ENCODE measurements at regions not wholly inside any gene's neighbourhood (a gene's known extent, or its start where the extent isn't known, plus 50 kb on each side); places are given as distances from the start of the nearest gene placed in this dataset.

DNA sequence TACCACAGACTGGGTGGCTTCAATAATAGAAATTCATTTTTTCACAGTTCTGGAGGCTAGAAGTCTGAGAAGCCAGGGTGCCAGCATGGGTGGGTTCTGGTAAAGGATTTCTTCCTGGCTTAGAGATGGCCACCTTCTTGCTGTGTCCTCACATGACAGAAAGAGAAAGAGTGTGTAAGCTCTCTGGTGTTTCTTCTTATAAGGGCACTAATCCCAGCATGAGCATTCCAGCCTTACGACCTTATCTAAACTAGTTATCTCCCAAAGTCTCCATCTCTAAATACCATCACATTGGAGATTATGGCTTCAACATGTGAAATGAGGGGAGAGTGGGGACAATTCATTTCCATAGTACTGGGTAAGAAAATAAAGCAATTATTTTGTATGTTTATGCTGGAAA is 226.5 kb upstream of the TUSC1 start:
- H2BK12ac ChIP-seq (ENCODE audit: low read length): no peak overlapping the region
- no peak overlapping the region for H3K18ac ChIP-seq (ENCODE audit: low read length)
- H3K23ac ChIP-seq (ENCODE audit: low read depth, low read length, poor library complexity): no peak overlapping the region
- no peaks in the 10 kb centered on the region for H3K9me3 ChIP-seq (replicated peaks in 1 of 2; ENCODE audit: control insufficient read depth in 2 of 2, insufficient read depth in 1 of 2, low read depth in 1 of 2, low read length in 2 of 2)
- no CpG with 5 or more reads among the region's 1 CpG for WGBS, 2 donors (ENCODE audit: extremely low coverage in 2 of 2, insufficient read length in 2 of 2, insufficient replicate concordance in 1 of 2)
- no peaks in the 10 kb centered on the region for H3K27me3 ChIP-seq (ENCODE audit: control insufficient read depth in 3 of 3, insufficient read depth in 3 of 3, low read depth in 1 of 3, low read length in 3 of 3)
- no peak overlapping the region for H2AK5ac ChIP-seq (ENCODE audit: low read depth, low read length)
- no peak overlapping the region for H3K14ac ChIP-seq (ENCODE audit: low read length)
- no peak overlapping the region for H2BK5ac ChIP-seq (ENCODE audit: low read length)
- H3K4me2 ChIP-seq (ENCODE audit: insufficient read depth, low read length, poor library complexity, severe bottlenecking): no peak overlapping the region
- DNase-seq (ENCODE audit: low spot score): no peak
- H2BK15ac ChIP-seq (ENCODE audit: low read length): no peak overlapping the region
- H3K4me1 ChIP-seq (ENCODE audit: control insufficient read depth in 2 of 2, insufficient read depth in 1 of 2, low read depth in 1 of 2, low read length in 2 of 2): no peaks in the 10 kb centered on the region
- H2AFZ ChIP-seq (ENCODE audit: low read length): no peak overlapping the region
- no peak overlapping the region for H2BK120ac ChIP-seq (ENCODE audit: low read depth, low read length)
- no peak overlapping the region for H3K4me3 ChIP-seq (ENCODE audit: low read length in 2 of 2)
- H3K4ac ChIP-seq (ENCODE audit: low read length): no peak overlapping the region
- H3K79me1 ChIP-seq (ENCODE audit: low read depth, low read length): no peaks in the 10 kb centered on the region
- no peak overlapping the region for H4K91ac ChIP-seq (ENCODE audit: low read depth, low read length, poor library complexity)
- H4K8ac ChIP-seq (ENCODE audit: low read depth, low read length): no peak overlapping the region
- no peaks in the 10 kb centered on the region for H3K36me3 ChIP-seq (replicated peaks in 1 of 2; ENCODE audit: control insufficient read depth in 2 of 2, insufficient read depth in 2 of 2, low read length in 2 of 2)
- H3K9ac ChIP-seq (ENCODE audit: low read depth, low read length, poor library complexity): no peak overlapping the region
- no peak overlapping the region for H3K27ac ChIP-seq (replicated peaks; ENCODE audit: low read length)

DNA sequence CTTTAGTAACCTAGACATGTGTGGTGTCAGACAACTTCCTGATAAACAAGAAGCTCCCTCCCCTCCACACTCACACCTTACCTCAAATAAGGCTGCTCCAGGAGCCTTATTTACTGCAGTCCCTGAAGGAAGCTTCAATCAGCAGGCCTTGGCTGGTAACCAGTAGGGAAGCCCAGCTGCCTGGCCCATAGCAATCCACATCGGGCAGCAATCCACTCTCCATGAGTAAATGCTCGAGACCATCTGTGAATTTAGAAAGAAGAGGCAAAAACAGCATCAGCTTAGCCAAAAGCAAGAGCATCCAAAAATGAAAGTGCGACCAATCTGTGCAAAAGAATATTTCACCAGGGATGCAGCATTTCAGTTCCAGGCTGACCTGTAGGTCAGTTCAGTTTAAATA is 213.3 kb upstream of the TUSC1 start:
- H3K27ac ChIP-seq (replicated peaks; ENCODE audit: low read length): no peak overlapping the region
- no peak overlapping the region for H2AFZ ChIP-seq (ENCODE audit: low read length)
- no peak overlapping the region for H3K23ac ChIP-seq (ENCODE audit: low read depth, low read length, poor library complexity)
- H3K27me3 ChIP-seq (ENCODE audit: control insufficient read depth in 3 of 3, insufficient read depth in 3 of 3, low read depth in 1 of 3, low read length in 3 of 3): no peaks in the 10 kb centered on the region
- H4K91ac ChIP-seq (ENCODE audit: low read depth, low read length, poor library complexity): no peak overlapping the region
- no peak overlapping the region for H3K4me3 ChIP-seq (ENCODE audit: low read length in 2 of 2)
- H2BK15ac ChIP-seq (ENCODE audit: low read length): no peak overlapping the region
- H2BK5ac ChIP-seq (ENCODE audit: low read length): no peak overlapping the region
- no peaks in the 10 kb centered on the region for H3K9me3 ChIP-seq (replicated peaks in 1 of 2; ENCODE audit: control insufficient read depth in 2 of 2, insufficient read depth in 1 of 2, low read depth in 1 of 2, low read length in 2 of 2)
- H2BK12ac ChIP-seq (ENCODE audit: low read length): no peak overlapping the region
- no peak for DNase-seq (ENCODE audit: low spot score)
- WGBS, 2 donors (ENCODE audit: extremely low coverage in 2 of 2, insufficient read length in 2 of 2, insufficient replicate concordance in 1 of 2): no CpG with 5 or more reads among the region's 3 CpGs
- no peak overlapping the region for H3K9ac ChIP-seq (ENCODE audit: low read depth, low read length, poor library complexity)
- no peak overlapping the region for H3K18ac ChIP-seq (ENCODE audit: low read length)
- H3K4me1 ChIP-seq (ENCODE audit: control insufficient read depth in 2 of 2, insufficient read depth in 1 of 2, low read depth in 1 of 2, low read length in 2 of 2): no peaks in the 10 kb centered on the region
- H3K4ac ChIP-seq (ENCODE audit: low read length): no peak overlapping the region
- no peaks in the 10 kb centered on the region for H3K36me3 ChIP-seq (replicated peaks in 1 of 2; ENCODE audit: control insufficient read depth in 2 of 2, insufficient read depth in 2 of 2, low read length in 2 of 2)
- H3K4me2 ChIP-seq (ENCODE audit: insufficient read depth, low read length, poor library complexity, severe bottlenecking): no peak overlapping the region
- H2AK5ac ChIP-seq (ENCODE audit: low read depth, low read length): no peak overlapping the region
- no peak overlapping the region for H4K8ac ChIP-seq (ENCODE audit: low read depth, low read length)
- no peaks in the 10 kb centered on the region for H3K79me1 ChIP-seq (ENCODE audit: low read depth, low read length)
- H3K14ac ChIP-seq (ENCODE audit: low read length): no peak overlapping the region
- H2BK120ac ChIP-seq (ENCODE audit: low read depth, low read length): no peak overlapping the region

DNA sequence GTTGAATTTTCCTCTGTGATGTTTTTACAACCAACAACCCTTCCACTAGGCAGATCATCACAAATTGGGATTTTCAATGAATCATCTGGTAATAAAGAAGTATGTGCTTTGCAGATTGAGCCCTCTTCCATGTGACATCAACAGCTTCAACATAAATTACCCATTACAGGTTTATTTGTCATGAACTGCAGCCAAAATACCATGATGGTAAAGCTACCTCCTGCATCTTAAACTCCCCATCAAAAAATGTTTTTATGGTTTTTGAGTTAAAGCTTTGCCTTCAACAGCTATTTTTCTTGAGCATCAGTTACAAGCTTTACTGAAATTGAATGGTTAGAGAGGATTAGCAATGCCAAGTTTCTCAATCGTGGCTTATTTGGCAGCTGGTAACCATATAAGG is 211.4 kb upstream of the TUSC1 start:
- H2AFZ ChIP-seq (ENCODE audit: low read length): no peak overlapping the region
- H3K9ac ChIP-seq (ENCODE audit: low read depth, low read length, poor library complexity): no peak overlapping the region
- H2AK5ac ChIP-seq (ENCODE audit: low read depth, low read length): no peak overlapping the region
- H3K36me3 ChIP-seq (replicated peaks in 1 of 2; ENCODE audit: control insufficient read depth in 2 of 2, insufficient read depth in 2 of 2, low read length in 2 of 2): no peaks in the 10 kb centered on the region
- DNase-seq (ENCODE audit: low spot score): no peak
- H4K91ac ChIP-seq (ENCODE audit: low read depth, low read length, poor library complexity): no peak overlapping the region
- no peaks in the 10 kb centered on the region for H3K27me3 ChIP-seq (ENCODE audit: control insufficient read depth in 3 of 3, insufficient read depth in 3 of 3, low read depth in 1 of 3, low read length in 3 of 3)
- no peaks in the 10 kb centered on the region for H3K79me1 ChIP-seq (ENCODE audit: low read depth, low read length)
- no CpG with 5 or more reads among the region's 1 CpG for WGBS, 2 donors (ENCODE audit: extremely low coverage in 2 of 2, insufficient read length in 2 of 2, insufficient replicate concordance in 1 of 2)
- no peak overlapping the region for H3K14ac ChIP-seq (ENCODE audit: low read length)
- no peak overlapping the region for H3K27ac ChIP-seq (replicated peaks; ENCODE audit: low read length)
- no peak overlapping the region for H2BK5ac ChIP-seq (ENCODE audit: low read length)
- H3K4ac ChIP-seq (ENCODE audit: low read length): no peak overlapping the region
- H3K4me1 ChIP-seq (ENCODE audit: control insufficient read depth in 2 of 2, insufficient read depth in 1 of 2, low read depth in 1 of 2, low read length in 2 of 2): no peaks in the 10 kb centered on the region
- no peak overlapping the region for H3K4me3 ChIP-seq (ENCODE audit: low read length in 2 of 2)
- H3K4me2 ChIP-seq (ENCODE audit: insufficient read depth, low read length, poor library complexity, severe bottlenecking): no peak overlapping the region
- H3K18ac ChIP-seq (ENCODE audit: low read length): no peak overlapping the region
- H4K8ac ChIP-seq (ENCODE audit: low read depth, low read length): no peak overlapping the region
- H3K9me3 ChIP-seq (replicated peaks in 1 of 2; ENCODE audit: control insufficient read depth in 2 of 2, insufficient read depth in 1 of 2, low read depth in 1 of 2, low read length in 2 of 2): no peaks in the 10 kb centered on the region
- H3K23ac ChIP-seq (ENCODE audit: low read depth, low read length, poor library complexity): no peak overlapping the region
- no peak overlapping the region for H2BK15ac ChIP-seq (ENCODE audit: low read length)
- no peak overlapping the region for H2BK12ac ChIP-seq (ENCODE audit: low read length)
- H2BK120ac ChIP-seq (ENCODE audit: low read depth, low read length): no peak overlapping the region

DNA sequence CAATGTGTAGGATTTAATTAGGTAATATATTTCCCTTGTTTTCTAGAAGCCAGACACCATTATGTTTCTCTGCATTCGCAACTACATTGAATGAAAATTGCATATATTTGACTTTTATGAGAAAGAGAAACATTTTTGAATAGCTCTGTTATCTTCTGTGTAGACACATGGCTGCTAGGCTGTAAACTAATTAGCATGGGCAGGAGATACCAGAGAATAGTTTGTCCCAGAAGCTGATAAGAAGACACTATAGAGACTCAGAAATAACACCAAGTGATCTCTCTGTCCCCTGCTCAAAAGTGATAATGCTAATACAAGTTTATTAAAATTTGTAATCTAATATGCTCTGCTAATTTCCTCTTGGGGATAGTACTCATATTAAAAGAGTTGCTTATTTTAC is 198.0 kb upstream of the TUSC1 start:
- no peak overlapping the region for H3K4ac ChIP-seq (ENCODE audit: low read length)
- no peaks in the 10 kb centered on the region for H3K4me1 ChIP-seq (ENCODE audit: control insufficient read depth in 2 of 2, insufficient read depth in 1 of 2, low read depth in 1 of 2, low read length in 2 of 2)
- no peaks in the 10 kb centered on the region for H3K27me3 ChIP-seq (ENCODE audit: control insufficient read depth in 3 of 3, insufficient read depth in 3 of 3, low read depth in 1 of 3, low read length in 3 of 3)
- no peak overlapping the region for H3K9ac ChIP-seq (ENCODE audit: low read depth, low read length, poor library complexity)
- H4K8ac ChIP-seq (ENCODE audit: low read depth, low read length): no peak overlapping the region
- WGBS, 2 donors (ENCODE audit: extremely low coverage in 2 of 2, insufficient read length in 2 of 2, insufficient replicate concordance in 1 of 2): no CpG with 5 or more reads among the region's 1 CpG
- no peak overlapping the region for H3K27ac ChIP-seq (replicated peaks; ENCODE audit: low read length)
- H3K79me1 ChIP-seq (ENCODE audit: low read depth, low read length): no peaks in the 10 kb centered on the region
- H4K91ac ChIP-seq (ENCODE audit: low read depth, low read length, poor library complexity): no peak overlapping the region
- H2BK5ac ChIP-seq (ENCODE audit: low read length): no peak overlapping the region
- no peak overlapping the region for H3K18ac ChIP-seq (ENCODE audit: low read length)
- no peaks in the 10 kb centered on the region for H3K36me3 ChIP-seq (replicated peaks in 1 of 2; ENCODE audit: control insufficient read depth in 2 of 2, insufficient read depth in 2 of 2, low read length in 2 of 2)
- no peak overlapping the region for H3K4me3 ChIP-seq (ENCODE audit: low read length in 2 of 2)
- no peak overlapping the region for H2BK12ac ChIP-seq (ENCODE audit: low read length)
- no peak overlapping the region for H3K23ac ChIP-seq (ENCODE audit: low read depth, low read length, poor library complexity)
- H2AFZ ChIP-seq (ENCODE audit: low read length): no peak overlapping the region
- H2AK5ac ChIP-seq (ENCODE audit: low read depth, low read length): no peak overlapping the region
- no peak for DNase-seq (ENCODE audit: low spot score)
- H3K9me3 ChIP-seq (replicated peaks in 1 of 2; ENCODE audit: control insufficient read depth in 2 of 2, insufficient read depth in 1 of 2, low read depth in 1 of 2, low read length in 2 of 2): no peaks in the 10 kb centered on the region
- H2BK120ac ChIP-seq (ENCODE audit: low read depth, low read length): no peak overlapping the region
- no peak overlapping the region for H3K14ac ChIP-seq (ENCODE audit: low read length)
- H2BK15ac ChIP-seq (ENCODE audit: low read length): no peak overlapping the region
- H3K4me2 ChIP-seq (ENCODE audit: insufficient read depth, low read length, poor library complexity, severe bottlenecking): no peak overlapping the region

Data from neuronal stem cell (in vitro differentiated cells).